Sciatic nerve (tissue), 2 donors: ENCODE measurements at regions not wholly inside any gene's neighbourhood (a gene's known extent, or its start where the extent isn't known, plus 50 kb on each side); places are given as distances from the start of the nearest gene placed in this dataset.
A peak's percentile ranks its signal among the peaks of the same experiment; 100 is the strongest.

ENCODE experiments used
- ATAC-seq: fragments of 200-7000 bp; cut with Tn5 transposase; one replicate; pipeline ENCODE4 v1.9.1; 2020; ENCODE audit warnings: mild to moderate bottlenecking, moderate library complexity
- DNase-seq: peaks from one replicate; pipeline ENCODE4 v3.0.0-alpha.2; 2020; ENCODE audit warnings: low spot score
- intact Hi-C: fragments of 100-400 bp; cut with DNase I; formaldehyde crosslinking; loops from one replicate; pipeline ENCODE4 v1.14.2; 2022
- donor health status: DM: no; HTN: no; CAD: no.
- donor health status: DM: no; HTN: no; CAD: no.

DNA sequence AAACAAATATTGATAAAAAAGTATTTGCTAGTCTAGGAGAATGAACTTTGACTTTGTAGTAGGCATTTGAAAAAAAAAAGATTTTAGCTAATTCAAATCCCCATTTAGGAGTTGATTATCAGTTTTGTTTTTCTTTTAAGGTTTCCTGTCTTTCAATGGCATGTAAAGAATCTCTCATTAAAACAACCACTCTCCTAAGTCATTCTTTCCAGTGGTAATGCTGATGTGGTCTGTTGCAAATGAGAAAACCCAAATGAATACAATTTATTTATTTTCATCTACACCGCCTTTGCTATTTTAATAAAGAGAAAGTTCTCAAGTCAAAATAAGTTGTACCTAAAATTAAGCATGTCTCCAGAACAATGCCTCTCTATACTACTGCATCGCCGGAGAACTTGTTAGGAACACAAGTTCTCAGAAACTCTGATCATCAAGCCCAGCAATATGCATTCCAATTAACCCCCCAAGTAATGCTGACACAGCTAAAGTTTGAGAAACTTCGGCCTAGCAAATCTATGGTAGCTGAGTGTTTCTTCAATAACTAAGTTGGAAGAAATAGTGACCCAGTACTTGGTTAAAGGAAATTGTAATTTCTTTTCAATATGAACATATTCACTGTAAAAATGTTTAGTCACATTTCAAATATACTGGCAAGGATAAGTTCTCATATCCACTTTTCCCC is 255.1 kb downstream of the PTPRC start:
- intact Hi-C loops, result no loop called here
- DNase-seq, result no peak
- no peak for ATAC-seq

DNA sequence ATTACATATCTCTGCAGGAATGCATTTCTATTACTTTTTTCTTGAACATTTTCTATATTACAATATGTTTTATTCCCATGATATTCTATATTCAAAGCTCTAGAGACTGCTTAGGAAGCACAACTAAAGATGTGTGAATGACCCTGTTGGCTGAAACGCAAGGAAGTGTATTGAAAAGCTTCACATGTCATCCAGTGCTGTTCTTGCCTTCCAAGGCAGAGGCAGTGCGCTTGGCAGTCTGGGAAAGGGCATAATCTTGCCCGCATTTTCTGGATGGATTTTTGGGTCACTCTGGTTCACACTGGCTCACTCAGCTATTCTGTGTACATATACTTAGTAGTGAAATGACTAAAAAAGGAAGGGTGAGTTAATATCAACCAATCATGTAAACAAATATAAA is 262.4 kb downstream of the PTPRC start:
- DNase-seq (no peak), ATAC-seq (no peak)
- intact Hi-C loops, result no loop called here

DNA sequence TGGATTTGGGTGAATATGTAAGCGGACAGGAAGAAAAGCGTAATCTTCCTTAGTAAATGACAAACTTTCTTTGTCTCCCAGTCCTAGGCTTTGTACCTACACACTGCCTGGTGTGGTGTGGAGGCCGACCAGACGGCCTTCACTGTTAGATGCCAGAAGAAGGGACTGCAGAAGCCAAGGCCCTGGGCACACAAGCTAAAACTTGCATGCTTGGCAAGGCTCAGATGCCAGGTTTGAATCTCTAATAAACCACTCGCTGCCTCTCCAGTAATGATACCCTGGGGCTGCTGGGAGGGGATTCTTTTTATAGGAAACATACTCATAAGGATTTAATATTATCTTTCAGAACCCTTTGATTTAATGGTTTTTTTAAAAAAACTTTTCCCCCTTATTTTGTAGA is 263.8 kb downstream of the PTPRC start:
- intact Hi-C loops, result no loop called here
- DNase-seq, result no peak
- no peak for ATAC-seq

DNA sequence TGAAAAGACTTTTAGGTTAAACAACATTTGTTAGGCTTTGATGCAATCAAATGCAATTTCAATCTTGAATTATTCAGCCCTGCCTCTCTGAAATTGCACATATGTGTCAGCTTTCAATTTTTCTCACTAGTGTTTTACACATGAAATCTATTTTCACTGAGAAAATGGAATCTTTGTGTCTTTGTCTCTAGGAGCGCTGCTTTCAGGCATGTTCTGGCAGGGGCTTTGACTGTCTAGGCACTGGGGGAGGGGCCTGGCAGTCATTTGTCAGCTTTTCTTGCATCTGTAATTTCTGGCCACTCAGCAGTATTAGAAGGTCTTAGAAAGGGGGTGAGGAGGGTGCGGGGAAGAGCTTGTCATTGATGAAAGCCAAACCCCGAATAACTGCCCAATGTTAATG is 264.4 kb downstream of the PTPRC start:
- DNase-seq (no peak), ATAC-seq (peak; percentile 59)
- intact Hi-C loops, result no loop called here

DNA sequence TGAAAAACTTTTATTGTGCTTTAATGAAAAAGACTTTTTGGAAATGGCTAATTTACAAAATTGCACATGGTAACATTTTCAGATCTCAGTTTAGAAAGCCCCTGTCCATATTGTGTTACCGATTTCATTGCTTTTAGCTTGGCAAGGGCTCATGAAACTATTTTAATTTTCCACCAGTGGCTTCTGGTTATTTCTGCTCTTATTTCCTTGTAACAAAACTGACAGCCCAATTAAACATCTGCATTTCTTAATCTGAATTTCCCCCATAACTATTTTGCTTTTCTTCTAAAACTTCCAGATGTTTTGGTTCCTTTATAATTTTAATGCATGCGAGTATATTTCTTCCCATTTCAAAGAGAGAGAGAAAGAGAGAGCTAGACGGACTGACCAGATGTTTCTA is 264.8 kb downstream of the PTPRC start:
- intact Hi-C loops, result no loop called here
- no peak for DNase-seq
- no peak for ATAC-seq

DNA sequence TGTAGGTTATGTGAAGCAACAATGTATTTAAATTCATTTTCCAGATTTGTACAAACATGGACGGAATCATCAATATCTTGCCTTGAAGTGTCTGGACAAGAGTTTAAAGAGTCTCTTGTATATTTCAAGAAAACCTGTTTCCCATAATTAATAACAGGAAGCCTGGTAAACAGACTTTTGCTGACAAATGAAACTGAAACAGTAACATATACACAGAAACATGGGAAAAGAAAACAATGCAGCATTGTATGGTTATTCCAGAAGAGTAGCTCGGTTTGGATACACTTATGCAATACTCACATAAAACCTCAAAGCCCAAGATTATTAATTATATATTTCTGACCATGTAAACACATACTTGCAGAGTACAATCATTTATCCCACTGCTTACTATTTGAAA is 265.5 kb downstream of the PTPRC start:
- intact Hi-C loops, result no loop called here
- no peak for DNase-seq
- no peak for ATAC-seq

DNA sequence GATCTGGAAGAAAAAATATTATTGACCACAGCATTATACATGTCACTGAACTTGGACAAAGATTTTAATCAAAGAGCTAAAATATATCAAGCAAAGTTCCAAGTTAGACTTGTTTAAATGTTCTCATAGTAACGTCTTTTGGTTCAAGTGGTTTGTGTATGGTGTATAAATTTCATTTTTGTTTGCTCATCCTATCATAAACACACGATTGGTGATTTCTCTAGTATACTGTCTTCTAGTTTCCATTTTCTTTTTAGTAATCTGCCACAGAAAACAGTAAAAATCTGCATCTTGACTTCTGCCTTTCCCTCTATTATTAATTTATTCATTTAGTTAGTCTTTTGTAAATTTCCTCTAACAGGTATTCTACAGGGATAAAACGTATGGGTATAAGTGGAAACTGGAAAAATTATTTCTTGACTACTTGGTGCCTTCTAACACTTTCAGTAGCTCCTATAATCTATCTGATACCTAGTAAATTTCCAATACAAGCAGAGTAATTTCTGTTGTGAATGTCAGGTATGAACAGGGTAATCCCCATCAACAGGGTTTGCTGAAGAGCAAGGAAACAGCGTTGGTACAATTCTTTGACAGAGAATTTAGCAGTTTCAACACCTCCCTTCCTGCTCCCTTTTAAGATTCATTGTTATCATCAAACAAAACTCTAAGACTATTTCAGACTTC is 268.0 kb downstream of the PTPRC start:
- intact Hi-C loops, result no loop called here
- ATAC-seq, result no peak
- DNase-seq, result no peak

DNA sequence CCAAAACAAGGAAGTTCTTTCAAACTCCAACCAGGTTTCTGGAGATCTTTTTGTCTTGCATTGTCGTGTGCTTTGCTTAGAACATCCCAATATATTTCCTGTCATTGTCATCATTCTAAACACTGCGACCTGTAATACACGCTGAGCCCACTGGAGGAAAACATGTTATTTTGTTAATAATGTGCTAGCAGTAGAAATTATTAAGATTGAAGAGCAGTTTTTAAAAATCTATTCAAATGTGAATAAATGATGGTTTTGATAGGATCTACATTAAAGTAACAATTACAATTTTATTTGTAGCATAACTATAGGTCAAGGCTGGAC is 268.5 kb downstream of the PTPRC start:
- DNase-seq, result no peak
- ATAC-seq, result no peak
- intact Hi-C loops, result no loop called here

DNA sequence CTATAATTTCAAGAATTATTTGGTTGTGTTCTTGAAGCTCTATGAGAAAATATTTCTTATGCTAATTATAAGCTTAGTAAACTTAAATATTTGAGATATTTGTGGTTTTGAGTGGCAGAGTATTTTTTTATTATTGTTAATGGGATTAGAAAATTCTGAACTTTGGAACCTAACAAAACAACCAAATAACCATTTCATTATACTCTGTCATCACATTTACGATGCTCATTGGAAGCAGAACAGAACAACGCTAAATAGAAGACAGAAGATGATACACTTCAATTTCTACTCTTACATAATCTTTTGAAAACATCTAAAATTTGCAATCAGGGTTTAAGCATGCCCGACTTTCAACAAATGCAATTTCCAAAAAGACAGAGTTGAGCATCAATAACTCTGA is 270.2 kb downstream of the PTPRC start:
- no peak for DNase-seq
- ATAC-seq, result no peak
- intact Hi-C loops, result no loop called here

DNA sequence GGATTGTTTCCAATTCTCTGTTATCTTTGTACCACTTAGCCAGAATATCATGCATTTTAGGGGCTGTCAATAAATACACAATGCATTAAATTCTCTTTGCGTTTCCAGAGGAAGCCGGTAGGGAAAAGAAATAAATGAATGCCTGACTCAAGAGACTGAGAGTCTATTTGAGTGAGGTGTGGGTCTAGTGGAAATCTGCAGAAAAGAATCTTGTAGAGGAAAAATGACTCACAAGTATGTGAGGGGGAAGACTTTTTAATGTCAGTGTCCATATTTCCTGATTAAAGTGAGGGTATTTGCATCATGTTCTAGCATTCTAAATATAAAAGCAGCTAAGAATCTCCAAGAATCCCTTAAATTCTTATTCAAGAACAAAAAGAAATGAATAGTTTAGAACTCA is 271.1 kb downstream of the PTPRC start:
- DNase-seq (no peak), ATAC-seq (no peak)
- intact Hi-C loops, result no loop called here

DNA sequence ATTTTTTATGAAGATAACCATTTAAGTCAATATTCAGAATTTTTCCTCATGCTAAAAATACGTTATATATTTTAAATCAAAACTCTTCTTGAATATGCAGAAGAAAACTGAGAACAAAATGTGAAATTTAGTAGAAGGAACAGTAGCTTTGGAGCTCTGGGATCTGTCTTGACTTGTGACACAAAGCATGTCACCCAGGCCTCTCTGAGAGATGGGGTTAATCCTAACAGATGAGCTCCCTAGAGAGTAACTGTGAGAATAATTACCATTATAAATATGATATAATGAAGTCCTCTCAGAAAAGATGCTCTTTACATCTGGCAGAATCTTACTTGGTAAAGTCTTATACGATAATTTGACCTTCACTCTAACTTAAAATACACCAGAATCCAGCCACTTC is 272.0 kb downstream of the PTPRC start:
- intact Hi-C loops, result no loop called here
- ATAC-seq (no peak), DNase-seq (no peak)

DNA sequence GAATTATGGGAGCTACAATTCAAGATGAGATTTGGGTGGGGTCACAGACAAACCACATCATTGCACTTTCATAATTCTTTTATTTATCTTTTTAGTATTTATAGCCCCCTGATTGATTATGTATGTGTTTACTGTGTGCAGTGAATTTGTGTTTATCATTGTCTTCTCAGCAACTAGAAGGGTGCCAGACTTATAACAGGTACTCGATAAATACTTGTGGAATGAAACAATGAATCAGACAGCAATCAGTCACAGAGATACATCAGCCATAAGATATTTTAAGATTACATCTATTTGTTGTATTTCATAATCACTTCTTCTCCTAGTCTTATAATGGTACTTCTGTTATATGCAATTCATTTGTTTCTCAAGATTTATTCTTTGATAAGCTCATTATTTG is 273.2 kb downstream of the PTPRC start:
- intact Hi-C loops, result no loop called here
- ATAC-seq (no peak), DNase-seq (no peak)

DNA sequence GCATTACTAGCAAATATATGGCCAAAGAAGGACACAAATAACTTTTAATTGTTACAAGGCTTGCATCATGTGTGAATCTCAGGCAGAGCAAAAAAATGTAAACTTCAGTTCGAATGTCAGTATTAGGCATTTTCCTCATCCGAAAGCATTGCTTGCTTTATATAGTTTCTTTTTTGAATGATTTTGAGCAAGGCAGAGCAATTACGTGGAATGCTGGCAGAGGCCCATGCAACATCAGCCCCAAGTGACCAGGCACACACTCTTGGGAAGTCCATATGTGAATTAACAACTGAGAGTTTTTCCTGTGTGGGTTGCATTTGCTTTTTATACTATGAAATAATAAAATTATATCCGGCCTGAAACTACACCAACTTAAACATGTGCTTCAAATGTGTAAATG is 274.8 kb downstream of the PTPRC start:
- intact Hi-C loops, result no loop called here
- DNase-seq, result no peak
- no peak for ATAC-seq

DNA sequence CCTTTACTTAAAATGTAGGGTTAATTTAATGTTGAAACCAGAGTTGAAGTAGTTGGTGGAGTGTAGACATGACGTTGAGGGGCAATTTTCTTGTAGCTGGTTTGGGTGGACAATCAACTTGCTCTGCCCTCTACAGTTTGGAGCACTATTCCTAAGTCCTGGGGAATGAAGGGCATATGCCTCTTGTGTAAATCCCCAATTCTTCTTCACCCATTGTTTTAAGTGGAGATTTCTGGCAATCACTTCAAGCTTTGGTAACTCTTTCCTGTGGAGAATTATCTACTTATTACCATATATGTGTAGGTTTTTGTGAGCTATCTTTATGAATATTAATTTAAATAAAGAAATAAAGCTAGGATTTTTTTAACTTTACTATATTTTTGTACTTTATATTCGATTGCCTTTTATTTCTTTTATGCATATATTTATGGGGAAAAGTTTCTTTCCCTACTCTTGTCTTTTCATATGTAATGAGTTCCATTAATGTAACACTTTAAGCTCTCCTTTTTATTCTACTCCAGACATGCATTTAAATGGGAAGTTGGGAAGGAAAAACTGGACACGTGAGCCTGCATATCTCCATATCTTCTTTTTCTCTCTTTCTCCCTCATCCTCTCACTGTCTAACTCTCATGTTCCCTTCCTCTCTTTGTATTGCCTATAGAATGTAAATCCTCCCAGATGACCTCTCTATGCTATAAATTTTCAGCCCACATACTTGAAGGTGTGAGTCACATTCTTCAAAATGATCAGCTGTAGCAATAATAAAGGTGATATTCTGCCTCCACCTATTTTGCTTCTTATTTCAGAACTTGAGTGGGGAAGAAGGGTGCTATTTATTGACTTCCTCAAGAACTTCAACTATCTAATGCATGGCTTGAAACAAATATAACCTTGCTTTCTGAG is 276.7 kb downstream of the PTPRC start:
- no peak for ATAC-seq
- intact Hi-C loops, result no loop called here
- DNase-seq, result no peak

DNA sequence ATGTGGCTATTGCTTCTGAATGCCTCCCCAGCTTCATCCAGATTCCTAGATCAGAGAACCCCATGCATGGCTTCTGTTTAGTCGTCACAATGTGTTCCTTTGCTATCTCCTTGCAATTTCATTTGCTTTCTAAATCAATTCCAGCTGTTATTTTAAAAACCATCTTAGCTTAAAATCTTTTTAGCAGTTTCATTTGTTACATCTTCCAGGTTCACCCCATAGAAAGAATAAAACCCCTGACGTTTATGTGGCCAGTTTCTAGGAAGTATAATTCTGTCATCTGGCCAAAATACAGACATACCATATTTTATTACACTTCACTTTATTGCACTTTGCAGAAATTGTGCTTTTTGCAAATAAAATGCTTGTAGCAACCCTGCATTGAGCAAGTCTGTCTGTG is 278.4 kb downstream of the PTPRC start:
- ATAC-seq (no peak), DNase-seq (no peak)
- intact Hi-C loops, result no loop called here

DNA sequence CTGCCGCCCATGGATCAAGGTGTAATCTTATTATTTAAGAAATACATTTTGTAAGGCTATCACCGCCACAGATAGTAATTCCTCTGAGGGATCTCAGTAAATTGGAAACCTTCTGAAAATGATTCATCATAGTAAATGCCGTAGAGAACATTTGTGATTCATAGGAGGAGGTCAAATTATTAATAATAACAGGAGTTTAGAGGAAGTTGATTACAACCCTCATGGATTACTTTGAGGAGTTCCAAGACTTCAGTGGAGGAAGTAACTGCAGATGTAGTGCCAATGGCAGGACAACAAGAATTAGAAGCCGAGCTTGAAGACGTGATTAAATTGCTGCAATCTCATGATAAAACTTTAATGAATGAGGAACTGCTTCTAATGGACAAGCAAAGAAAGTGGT is 280.1 kb downstream of the PTPRC start:
- intact Hi-C loops, result no loop called here
- no peak for ATAC-seq

DNA sequence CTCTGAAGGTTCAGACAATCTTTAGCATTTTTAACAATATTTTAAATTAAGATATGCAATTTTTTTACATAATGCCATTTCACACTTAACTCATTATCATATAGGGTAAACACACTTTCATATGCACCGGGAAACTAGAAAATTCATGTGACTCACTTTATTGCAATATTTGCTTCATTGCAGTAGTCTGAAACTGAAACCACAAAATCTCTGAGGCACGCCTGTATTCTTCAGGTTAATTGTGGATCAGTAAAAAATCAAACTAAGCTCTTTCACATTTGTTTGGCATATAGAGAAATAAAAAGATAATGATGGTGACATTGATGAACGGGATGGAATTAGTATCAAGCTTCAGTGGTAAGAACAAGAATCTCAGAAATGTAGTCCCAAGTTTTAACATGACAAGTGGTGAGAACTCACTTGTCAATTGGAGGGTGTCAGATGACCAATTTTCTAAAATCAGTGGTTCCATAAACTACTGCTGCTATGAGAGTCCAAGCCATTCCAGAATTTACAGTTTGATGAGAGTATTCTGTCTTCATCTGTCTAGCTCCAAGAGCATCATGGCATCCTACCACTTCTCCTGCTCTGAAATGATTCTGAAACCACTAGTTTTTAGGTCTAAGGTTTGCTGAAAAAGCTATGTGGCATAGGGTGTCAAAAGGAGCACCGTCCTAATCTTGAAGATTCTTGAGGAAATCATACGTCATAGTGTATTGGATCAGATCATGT is 281.0 kb downstream of the PTPRC start:
- no peak for ATAC-seq
- intact Hi-C loops, result no loop called here
- DNase-seq, result no peak

More for the DNA sequence above, 280.1 kb downstream of the PTPRC start:
- no peak for DNase-seq

DNA sequence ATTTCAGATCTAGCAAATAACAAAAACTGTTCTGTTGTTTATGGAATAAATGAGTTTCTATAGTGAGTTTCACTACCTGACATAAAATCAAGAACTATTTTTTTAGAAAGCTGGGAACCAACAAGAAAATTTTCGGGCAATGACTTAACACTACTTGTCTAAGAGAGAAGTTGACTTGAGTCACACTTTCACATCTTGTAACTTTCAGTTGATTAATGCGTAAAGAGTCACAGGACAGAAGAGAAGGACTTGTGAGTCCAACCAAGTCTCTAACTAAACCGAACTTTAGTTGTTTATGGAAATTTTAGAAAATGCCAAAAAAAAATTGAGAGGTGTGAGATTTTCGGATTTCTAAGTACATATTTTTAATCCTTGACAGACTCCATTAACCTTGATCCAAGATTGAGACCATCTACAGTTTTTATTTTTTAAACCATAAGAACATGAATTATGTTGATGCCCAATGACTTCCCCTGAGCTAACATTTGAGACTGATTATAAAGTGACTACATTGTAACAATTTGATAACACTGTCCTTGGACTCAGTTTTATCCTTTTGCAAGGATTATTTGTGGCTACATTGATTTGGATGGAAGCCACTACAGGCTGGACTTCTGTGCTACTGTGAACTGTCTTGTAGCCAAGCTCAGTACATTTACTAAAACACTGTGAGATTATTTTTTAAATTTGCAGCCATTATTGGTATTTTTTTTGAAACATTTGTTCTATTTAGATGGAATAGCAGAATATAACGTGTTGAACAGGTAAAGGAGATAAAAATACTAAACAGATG is 284.0 kb downstream of the PTPRC start:
- DNase-seq (no peak), ATAC-seq (no peak)
- intact Hi-C loops, result no loop called here

DNA sequence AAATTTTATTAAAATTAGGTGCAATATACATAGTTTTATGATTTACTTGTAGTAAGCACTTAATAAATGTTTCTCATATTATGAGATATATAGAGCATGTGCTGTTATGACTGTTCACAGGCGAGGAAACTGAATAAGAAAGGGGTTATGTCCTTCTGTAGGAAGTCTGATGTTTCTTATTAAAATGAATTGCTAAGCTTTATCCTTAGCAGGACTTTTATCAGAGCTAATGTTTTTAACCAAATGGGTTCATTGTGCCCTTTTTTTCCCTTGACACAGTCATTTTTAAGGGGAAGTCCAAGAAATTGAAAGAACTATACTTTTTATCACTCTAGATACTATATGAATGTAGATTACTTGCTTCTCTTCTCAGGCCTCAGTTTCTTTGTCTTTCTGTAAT is 285.2 kb downstream of the PTPRC start:
- no peak for DNase-seq
- intact Hi-C loops, result no loop called here
- no peak for ATAC-seq
